NCI-H2029 treated with DMSO at 0.1 percent for 48 hours (cell line): ENCODE measurements at regions not wholly inside any gene's neighbourhood (a gene's known extent, or its start where the extent isn't known, plus 50 kb on each side); places are given as distances from the start of the nearest gene placed in this dataset.

Experiments used
- DNase-seq: peaks from one replicate; lab custom pipeline; 2025; lab: John Stamatoyannopoulos, UW

GRCh38 chr3:159845737-159846136, 142.9 kb upstream of the IL12A start:
- DNase-seq, result no peak

GRCh38 chr3:159846255-159846654, 142.4 kb upstream of the IL12A start:
- DNase-seq, result no peak

GRCh38 chr3:159848348-159849118, 140.1 kb upstream of the IL12A start:
- DNase-seq, result no peak

- DNase-seq, result no peak
Measured at GRCh38 chr3:159850481-159850880, 138.2 kb upstream of the IL12A start.

- DNase-seq, result no peak
Measured at GRCh38 chr3:159852266-159852665, 136.4 kb upstream of the IL12A start.

GRCh38 chr3:159852821-159853505, 135.7 kb upstream of the IL12A start:
- no peak for DNase-seq

GRCh38 chr3:159853506-159853864, 135.2 kb upstream of the IL12A start:
- DNase-seq, result no peak

GRCh38 chr3:159854500-159855124, 134.0 kb upstream of the IL12A start:
- no peak for DNase-seq

- no peak for DNase-seq
Measured at GRCh38 chr3:159855599-159856346, 132.9 kb upstream of the IL12A start.

- DNase-seq, result no peak
Measured at GRCh38 chr3:159856590-159857104, 132.0 kb upstream of the IL12A start.

GRCh38 chr3:159857840-159858239, 130.8 kb upstream of the IL12A start:
- DNase-seq, result no peak

- DNase-seq, result no peak
Measured at GRCh38 chr3:159858650-159859049, 130.0 kb upstream of the IL12A start.

- no peak for DNase-seq
Measured at GRCh38 chr3:159859424-159859823, 129.2 kb upstream of the IL12A start.

- DNase-seq, result no peak
Measured at GRCh38 chr3:159859836-159860235, 128.8 kb upstream of the IL12A start.

GRCh38 chr3:159860269-159861116, 128.1 kb upstream of the IL12A start:
- DNase-seq, result no peak

GRCh38 chr3:159861369-159861987, 127.2 kb upstream of the IL12A start:
- DNase-seq, result no peak

GRCh38 chr3:159865041-159865579, 123.5 kb upstream of the IL12A start:
- DNase-seq, result no peak

- no peak for DNase-seq
Measured at GRCh38 chr3:159866201-159866746, 122.4 kb upstream of the IL12A start.

- DNase-seq, result no peak
Measured at GRCh38 chr3:159867372-159867771, 121.3 kb upstream of the IL12A start.

GRCh38 chr3:159870723-159871122, 117.9 kb upstream of the IL12A start:
- DNase-seq, result no peak
